DND-41 (cell line): ENCODE measurements at regions not wholly inside any gene's neighbourhood (a gene's known extent, or its start where the extent isn't known, plus 50 kb on each side); places are given as distances from the start of the nearest gene placed in this dataset.

Source experiments
- EZH2 ChIP-seq: IDR thresholded peaks from 3 replicates; pipeline ENCODE4 v1.6.1; 2012; ENCODE audit warnings: borderline replicate concordance, low read depth, mild to moderate bottlenecking, moderate library complexity, low read length, inconsistent platforms; ENCODE audit not compliant: severe bottlenecking
- TF ChIP-seq, protein P1 (sequence below): IDR thresholded peaks from 2 replicates; pipeline ENCODE4 v1.5.1; 2012; ENCODE audit warnings: borderline replicate concordance, low read length, moderate library complexity, mild to moderate bottlenecking; ENCODE audit not compliant: poor library complexity, severe bottlenecking; ENCODE audit errors: extremely low read depth

DNA sequence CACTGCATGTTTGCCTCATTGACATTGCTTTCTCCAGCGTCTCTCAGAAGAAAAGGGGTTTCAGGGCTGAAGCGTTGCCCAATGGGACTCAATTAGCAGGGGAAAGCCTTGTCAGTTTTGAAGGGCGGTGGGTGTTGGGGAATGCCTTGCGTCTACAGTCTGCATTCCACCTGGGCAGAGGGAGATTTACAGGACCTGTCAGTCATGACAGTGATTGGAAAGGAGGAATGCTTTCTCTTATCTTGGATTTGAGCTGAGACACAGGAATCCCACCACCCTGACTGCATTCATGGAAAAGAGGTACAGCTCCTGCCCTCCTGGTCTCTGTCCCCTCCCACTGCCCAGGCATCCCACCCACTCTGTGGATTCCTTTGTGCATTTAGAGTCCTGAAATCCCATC is 123.9 kb downstream of the ACKR3 start:
- TF ChIP-seq, protein P1, sequence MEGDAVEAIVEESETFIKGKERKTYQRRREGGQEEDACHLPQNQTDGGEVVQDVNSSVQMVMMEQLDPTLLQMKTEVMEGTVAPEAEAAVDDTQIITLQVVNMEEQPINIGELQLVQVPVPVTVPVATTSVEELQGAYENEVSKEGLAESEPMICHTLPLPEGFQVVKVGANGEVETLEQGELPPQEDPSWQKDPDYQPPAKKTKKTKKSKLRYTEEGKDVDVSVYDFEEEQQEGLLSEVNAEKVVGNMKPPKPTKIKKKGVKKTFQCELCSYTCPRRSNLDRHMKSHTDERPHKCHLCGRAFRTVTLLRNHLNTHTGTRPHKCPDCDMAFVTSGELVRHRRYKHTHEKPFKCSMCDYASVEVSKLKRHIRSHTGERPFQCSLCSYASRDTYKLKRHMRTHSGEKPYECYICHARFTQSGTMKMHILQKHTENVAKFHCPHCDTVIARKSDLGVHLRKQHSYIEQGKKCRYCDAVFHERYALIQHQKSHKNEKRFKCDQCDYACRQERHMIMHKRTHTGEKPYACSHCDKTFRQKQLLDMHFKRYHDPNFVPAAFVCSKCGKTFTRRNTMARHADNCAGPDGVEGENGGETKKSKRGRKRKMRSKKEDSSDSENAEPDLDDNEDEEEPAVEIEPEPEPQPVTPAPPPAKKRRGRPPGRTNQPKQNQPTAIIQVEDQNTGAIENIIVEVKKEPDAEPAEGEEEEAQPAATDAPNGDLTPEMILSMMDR, result no peak
- TF ChIP-seq EZH2, result no peak
